ENCODE measurements at regions not wholly inside any gene's neighbourhood (a gene's known extent, or its start where the extent isn't known, plus 50 kb on each side); places are given as distances from the start of the nearest gene placed in this dataset.

GRCh38 chr4:11908205-11908604, 479.5 kb upstream of the HS3ST1 start:
- TF ChIP-seq, protein P1, sequence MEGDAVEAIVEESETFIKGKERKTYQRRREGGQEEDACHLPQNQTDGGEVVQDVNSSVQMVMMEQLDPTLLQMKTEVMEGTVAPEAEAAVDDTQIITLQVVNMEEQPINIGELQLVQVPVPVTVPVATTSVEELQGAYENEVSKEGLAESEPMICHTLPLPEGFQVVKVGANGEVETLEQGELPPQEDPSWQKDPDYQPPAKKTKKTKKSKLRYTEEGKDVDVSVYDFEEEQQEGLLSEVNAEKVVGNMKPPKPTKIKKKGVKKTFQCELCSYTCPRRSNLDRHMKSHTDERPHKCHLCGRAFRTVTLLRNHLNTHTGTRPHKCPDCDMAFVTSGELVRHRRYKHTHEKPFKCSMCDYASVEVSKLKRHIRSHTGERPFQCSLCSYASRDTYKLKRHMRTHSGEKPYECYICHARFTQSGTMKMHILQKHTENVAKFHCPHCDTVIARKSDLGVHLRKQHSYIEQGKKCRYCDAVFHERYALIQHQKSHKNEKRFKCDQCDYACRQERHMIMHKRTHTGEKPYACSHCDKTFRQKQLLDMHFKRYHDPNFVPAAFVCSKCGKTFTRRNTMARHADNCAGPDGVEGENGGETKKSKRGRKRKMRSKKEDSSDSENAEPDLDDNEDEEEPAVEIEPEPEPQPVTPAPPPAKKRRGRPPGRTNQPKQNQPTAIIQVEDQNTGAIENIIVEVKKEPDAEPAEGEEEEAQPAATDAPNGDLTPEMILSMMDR (IDR thresholded peaks at IDR 0.05): no peak
- no peak for TF ChIP-seq EZH2 (IDR thresholded peaks at IDR 0.05; ENCODE audit: borderline replicate concordance, insufficient read depth, low read depth, low read length, poor library complexity, severe bottlenecking)

Data from B cell (primary cell).